Ovary (tissue), 7 donors: ENCODE measurements at regions not wholly inside any gene's neighbourhood (a gene's known extent, or its start where the extent isn't known, plus 50 kb on each side); places are given as distances from the start of the nearest gene placed in this dataset.

Source experiments
- DNase-seq, 5 donors: peaks; one replicate each; pipeline ENCODE4 v3.0.0-alpha.2; 2019 to 2020
- H3K27ac ChIP-seq, 2 donors: fragments of 200-600 bp; one replicate each; pipeline versions ENCODE4 v1.5.1 to v1.8.0; 2019 to 2022
- H3K27me3 ChIP-seq: fragments of 200-600 bp; one replicate; pipeline ENCODE4 v1.8.0; 2022
- H3K36me3 ChIP-seq: fragments of 200-600 bp; sonication (generic); one replicate; pipeline ENCODE4 v1.5.1; 2019
- H3K4me1 ChIP-seq: one replicate; pipeline ENCODE4 v1.8.1; 2013; ENCODE audit warnings: mild to moderate bottlenecking, moderate library complexity; ENCODE audit not compliant: insufficient read depth
- H3K4me3 ChIP-seq: fragments of 200-600 bp; sonication (generic); one replicate; pipeline ENCODE4 v1.5.1; 2017
- H3K9me3 ChIP-seq, 2 donors: fragments of 200-600 bp in 1 of 2; sonication (generic) in 1 of 2; one replicate each; pipeline versions ENCODE4 v1.5.1 to v1.8.1; 2013 to 2019; ENCODE audit warnings: mild to moderate bottlenecking in 1 of 2, moderate library complexity in 1 of 2
- CTCF ChIP-seq, 3 donors: fragments of 450-650 bp in 2 of 3; fragments of 200-600 bp in 1 of 3; IDR thresholded peaks; one replicate each; pipeline versions ENCODE4 v1.5.1 to v1.8.0; 2016 to 2022; ENCODE audit warnings: antibody characterized with exemption in 3 of 3, mild to moderate bottlenecking in 1 of 3
- EP300 ChIP-seq: sonication (generic); formaldehyde crosslinking; IDR thresholded peaks from one replicate; pipeline ENCODE4 v1.6.1; 2017; ENCODE audit warnings: antibody characterized with exemption
- POLR2A ChIP-seq: fragments of 450-650 bp; IDR thresholded peaks from one replicate; pipeline ENCODE4 v1.6.1; 2017; ENCODE audit warnings: antibody characterized with exemption, mild to moderate bottlenecking, moderate library complexity
- WGBS, 3 donors: extraction: QIAGEN DNeasy Blood & Tissue Kit in 1 of 3; methylation state at CpG; one replicate each; pipeline versions ENCODE4 v1.1.5 to v1.1.7; 2013 to 2017; 5-methylcytosine and 5-hydroxymethylcytosine counted together
- intact Hi-C, 4 donors: fragments of 100-400 bp; cut with DNase I; formaldehyde crosslinking; loops; one replicate each; pipeline versions ENCODE4 v1.11.0 to v1.15.1; 2022 to 2023
- donor health status: DM: no; HTN: no; CAD: no; lungs with moderate emphysema.
- donor health status: DM: no; HTN: no; CAD: no.
- donor health status: Bipolar disorder and iron deficiency.
- donor health status: DM: no; HTN: no; CAD: no.
- donor health status: DM: yes; HTN: yes; CAD: no.

- no peak overlapping the region for H3K4me3 ChIP-seq
- no peaks in the 10 kb centered on the region for H3K9me3 ChIP-seq
- DNase-seq, result no peak
- no peaks in the 10 kb centered on the region for H3K27me3 ChIP-seq
- no peaks in the 10 kb centered on the region for H3K4me1 ChIP-seq
- no peak overlapping the region for H3K27ac ChIP-seq
- H3K36me3 ChIP-seq, result no peaks in the 10 kb centered on the region
- TF ChIP-seq CTCF (IDR thresholded peaks at IDR 0.05) (no peak), POLR2A (no peak), EP300 (no peak)
- WGBS, 3 donors, result 80 to 94% (median 86%) methylated on average over 1 of the region's 1 CpG
- intact Hi-C loops, result no loop called here
Observed at GRCh38 chr3:43794776-43795175, 104.0 kb downstream of the ABHD5 start.

- WGBS, 3 donors, result 71 to 77% (median 74%) methylated on average over 3 of the region's 3 CpGs
- no peak for DNase-seq
- Histone ChIP-seq H3K27ac (no peak overlapping the region), H3K9me3 (no peaks in the 10 kb centered on the region), H3K27me3 (no peaks in the 10 kb centered on the region), H3K36me3 (no peaks in the 10 kb centered on the region), H3K4me1 (no peaks in the 10 kb centered on the region), H3K4me3 (no peak overlapping the region)
- intact Hi-C loops, result no loop called here
- TF ChIP-seq CTCF (IDR thresholded peaks at IDR 0.05) (no peak), POLR2A (no peak), EP300 (no peak)
Observed at GRCh38 chr3:43795491-43795890, 104.8 kb downstream of the ABHD5 start.

GRCh38 chr3:43796041-43796596 is 105.4 kb downstream of the ABHD5 start:
- H3K4me3 ChIP-seq, result no peak overlapping the region
- no peaks in the 10 kb centered on the region for H3K4me1 ChIP-seq
- intact Hi-C loops, result no loop called here
- H3K27me3 ChIP-seq, result no peaks in the 10 kb centered on the region
- H3K27ac ChIP-seq, result no peak overlapping the region
- TF ChIP-seq CTCF (IDR thresholded peaks at IDR 0.05), result no peak
- TF ChIP-seq POLR2A, result no peak
- TF ChIP-seq EP300, result no peak
- no peak for DNase-seq
- 78 to 87% (median 81%) methylated on average over 7 of the region's 7 CpGs for WGBS, 3 donors
- H3K36me3 ChIP-seq, result no peaks in the 10 kb centered on the region
- no peaks in the 10 kb centered on the region for H3K9me3 ChIP-seq

- Histone ChIP-seq H3K36me3 (no peaks in the 10 kb centered on the region), H3K27ac (no peak overlapping the region), H3K4me3 (no peak overlapping the region), H3K4me1 (no peaks in the 10 kb centered on the region), H3K9me3 (no peaks in the 10 kb centered on the region), H3K27me3 (no peaks in the 10 kb centered on the region)
- TF ChIP-seq CTCF (IDR thresholded peaks at IDR 0.05) (no peak), POLR2A (no peak), EP300 (no peak)
- 78 to 81% (median 80%) methylated on average over 5 of the region's 5 CpGs for WGBS, 3 donors
- intact Hi-C loops, result no loop called here
- no peak for DNase-seq
Observed at GRCh38 chr3:43797794-43798193, 107.1 kb downstream of the ABHD5 start.
